ENCODE measurements at regions not wholly inside any gene's neighbourhood (a gene's known extent, or its start where the extent isn't known, plus 50 kb on each side); places are given as distances from the start of the nearest gene placed in this dataset.

DNA sequence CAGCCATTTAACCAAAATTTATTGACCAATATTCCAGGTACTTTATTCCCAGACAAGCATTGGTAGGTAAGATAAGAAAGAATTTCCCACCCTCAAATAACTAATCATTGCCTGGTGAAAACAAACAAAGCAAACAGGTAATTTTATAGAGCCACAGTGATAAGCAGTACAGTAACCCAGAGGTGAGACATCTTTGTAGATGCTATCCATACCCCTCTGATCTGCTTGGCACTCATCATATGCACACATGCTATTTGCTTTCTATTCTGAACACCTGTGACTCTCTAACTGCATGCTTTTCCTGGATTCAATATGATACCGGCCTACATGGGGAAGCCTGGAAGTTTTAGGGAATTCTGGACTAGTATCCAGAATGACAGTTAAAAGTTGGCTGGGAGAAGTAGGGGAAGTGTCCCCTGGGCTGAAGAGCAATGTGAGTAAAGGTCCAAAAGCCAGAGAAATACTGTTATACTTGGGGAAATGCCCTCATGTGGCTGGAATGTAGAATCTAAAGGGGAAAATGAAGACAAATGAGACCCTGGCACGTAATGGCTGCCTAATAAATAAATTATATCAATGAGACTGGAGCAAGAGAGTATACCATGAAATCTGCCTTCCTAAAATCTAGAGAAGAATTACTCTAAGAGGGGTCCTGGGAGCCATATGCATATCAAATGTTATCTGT lies 243.8 kb upstream of the ADAMTSL1 start:
- DNase-seq (ENCODE audit: low read depth in 2 of 2): no peak

DNA sequence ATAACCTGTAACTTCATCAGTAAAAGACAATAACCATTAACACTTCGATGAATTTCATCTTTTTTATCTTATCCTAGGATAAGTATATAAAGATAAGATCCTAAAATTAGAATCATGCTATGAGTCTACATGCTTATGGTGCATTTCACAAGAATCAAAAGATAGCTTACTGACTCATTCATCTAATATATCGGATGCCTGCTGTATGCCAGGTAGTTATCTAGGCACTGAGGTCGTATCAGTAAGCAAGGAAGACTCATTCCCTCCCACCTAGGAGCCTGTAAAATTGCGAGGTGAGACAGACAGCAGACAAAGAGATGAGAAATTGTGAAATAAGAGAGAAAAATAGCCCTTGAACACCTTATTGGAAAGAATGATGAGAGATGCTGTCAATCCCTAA lies 240.6 kb upstream of the ADAMTSL1 start:
- no peak for DNase-seq (ENCODE audit: low read depth in 2 of 2)

- DNase-seq (ENCODE audit: low read depth in 2 of 2): no peak
Measured at GRCh38 chr9:18233776-18234445, 240.0 kb upstream of the ADAMTSL1 start.

DNA sequence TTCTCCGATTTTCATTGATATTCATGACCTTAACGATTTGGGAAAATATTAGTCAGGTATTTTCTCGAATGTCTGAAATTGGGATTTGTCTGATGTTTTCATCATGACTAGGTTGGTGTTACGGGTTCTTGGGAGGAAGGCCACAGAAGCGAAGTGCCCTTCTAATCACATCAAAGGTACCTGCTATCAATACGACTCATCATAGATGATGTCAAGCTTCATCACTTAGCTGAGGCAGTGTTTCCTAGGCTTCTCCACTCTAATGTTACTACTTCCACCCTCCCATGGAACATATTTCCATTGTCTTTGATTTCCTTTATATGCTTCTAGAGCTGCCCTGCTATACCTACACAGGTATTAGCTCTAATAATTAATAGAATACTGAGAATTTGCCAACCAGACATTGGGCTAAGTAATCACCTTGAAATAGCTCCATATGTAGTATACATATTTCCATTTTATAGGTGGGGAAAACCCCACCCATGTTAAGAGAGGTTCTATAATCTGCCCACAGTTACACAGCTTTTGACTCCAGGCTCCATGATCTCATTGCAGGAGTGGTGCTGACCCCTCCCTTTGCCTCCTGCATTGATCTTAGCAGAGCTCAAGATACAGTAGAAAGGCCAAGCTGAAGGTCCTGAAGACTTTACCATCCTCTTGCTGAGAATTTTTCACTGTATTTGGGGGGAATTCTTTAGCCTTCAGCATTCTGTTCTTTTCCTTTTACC lies 238.6 kb upstream of the ADAMTSL1 start:
- DNase-seq (ENCODE audit: low read depth in 2 of 2): no peak

DNA sequence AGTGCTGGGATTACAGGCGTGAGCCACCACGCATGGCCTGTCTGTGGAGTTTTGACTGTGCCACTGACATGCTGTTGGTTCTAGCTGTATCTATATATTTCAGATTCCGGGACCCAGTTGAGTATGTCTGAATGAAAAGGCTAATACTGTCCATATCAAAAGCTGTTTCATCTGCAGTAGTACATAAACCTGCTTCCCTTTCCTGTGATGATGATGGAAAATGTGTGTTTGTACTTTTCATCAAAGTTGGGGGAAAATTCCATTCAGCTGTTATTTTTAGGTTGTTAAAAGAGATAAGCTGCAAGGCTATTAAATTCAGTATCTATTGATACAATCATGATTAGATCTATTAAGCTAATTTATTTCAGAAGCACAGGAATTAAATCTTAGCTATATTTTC lies 237.6 kb upstream of the ADAMTSL1 start:
- no peak for DNase-seq (ENCODE audit: low read depth in 2 of 2)

DNA sequence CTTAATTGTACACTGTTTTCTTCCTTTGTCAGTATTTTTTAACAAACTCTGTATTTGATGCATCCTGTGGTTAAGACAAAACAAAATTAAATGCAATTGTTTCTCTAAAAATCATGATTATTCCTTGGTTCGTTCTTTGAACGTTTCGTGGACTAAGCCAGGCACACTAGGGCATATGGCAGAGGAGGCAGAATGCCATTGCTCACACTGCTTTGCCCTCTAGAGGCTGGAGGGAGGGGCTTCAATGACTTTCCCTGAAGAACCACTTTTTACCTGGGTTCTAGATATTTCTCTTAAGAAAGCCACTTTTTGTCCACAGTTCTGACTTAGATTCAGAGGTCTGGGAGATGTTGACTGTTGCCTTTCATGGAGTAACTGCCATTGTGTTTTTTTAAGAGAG lies 236.2 kb upstream of the ADAMTSL1 start:
- no peak for DNase-seq (ENCODE audit: low read depth in 2 of 2)

DNA sequence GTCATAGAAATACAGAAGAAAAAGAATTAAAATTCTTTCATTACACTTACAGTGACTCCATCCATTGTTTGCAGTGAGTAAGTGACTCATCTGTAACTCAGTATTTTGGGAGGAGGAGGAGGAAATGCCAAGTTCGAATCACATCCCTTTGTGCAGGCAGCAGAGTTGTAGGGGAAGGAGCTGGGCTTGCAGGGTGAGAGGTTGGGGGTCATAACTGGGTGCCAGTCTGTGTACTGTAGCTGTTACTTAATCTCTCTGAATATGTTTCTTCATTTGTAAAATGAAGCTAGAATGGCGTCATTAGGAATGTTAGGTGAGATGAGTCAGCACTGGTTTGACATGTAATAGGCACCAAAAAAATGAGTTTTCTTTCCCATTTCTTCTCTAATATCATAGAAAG lies 235.7 kb upstream of the ADAMTSL1 start:
- peak in 1 of 2 experiments; percentile 29 for DNase-seq (ENCODE audit: low read depth in 2 of 2)

DNA sequence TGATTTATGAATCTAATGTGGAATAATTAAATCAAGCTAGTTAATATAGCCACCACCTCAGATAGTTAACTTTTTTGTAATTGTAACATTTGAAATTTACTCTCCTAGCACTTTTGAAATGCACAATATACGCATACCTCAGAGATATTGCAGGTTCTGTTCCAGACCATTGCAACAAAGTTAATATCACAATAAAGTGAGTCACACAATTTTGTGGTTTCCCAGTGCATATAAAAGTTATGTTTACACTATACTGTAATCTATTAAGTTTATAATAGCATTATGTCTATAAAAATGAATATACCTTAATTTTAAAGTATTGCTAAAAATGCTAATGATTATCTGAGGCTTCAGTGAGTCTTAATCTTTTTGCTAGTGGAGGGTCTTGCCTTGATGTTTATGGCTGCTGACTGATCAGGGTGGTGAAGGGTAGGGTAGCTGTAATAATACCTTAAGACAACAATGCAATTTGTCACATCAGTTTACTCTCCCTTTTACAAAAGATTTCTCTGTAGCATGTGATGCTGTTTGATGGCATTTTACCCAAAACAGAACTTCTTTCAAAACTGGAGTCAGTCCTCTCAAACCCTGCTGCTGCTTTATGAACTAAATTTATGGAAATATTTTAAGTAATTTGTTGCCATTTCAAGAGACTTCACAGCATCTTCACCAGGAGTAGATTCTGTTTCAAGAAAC lies 235.1 kb upstream of the ADAMTSL1 start:
- DNase-seq (ENCODE audit: low read depth in 2 of 2): peak; percentile 37 to 42

- no peak for DNase-seq (ENCODE audit: low read depth in 2 of 2)
Measured at GRCh38 chr9:18240213-18240612, 233.7 kb upstream of the ADAMTSL1 start.

GRCh38 chr9:18245911-18246310 lies 228.0 kb upstream of the ADAMTSL1 start:
- DNase-seq (ENCODE audit: low read depth in 2 of 2): no peak

GRCh38 chr9:18250053-18250452 lies 223.9 kb upstream of the ADAMTSL1 start:
- no peak for DNase-seq (ENCODE audit: low read depth in 2 of 2)

DNA sequence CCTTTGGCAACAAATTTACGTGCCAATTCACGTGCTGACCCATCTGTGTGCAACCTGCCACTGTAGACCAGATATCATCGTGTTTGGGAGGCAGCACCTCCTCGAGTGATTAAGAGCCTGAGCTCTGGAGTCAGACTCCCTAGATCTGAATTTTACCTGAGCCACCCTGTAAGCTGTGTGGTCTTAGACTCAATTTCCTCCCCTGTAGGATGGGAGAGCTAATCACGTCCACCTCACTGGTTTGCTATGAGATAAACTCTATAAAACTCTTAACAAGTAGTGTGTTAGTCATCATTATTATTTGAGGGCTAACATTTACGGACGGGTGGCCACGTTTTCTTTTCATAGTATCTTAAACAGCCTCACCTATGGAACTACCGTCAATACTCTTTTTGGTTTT lies 220.0 kb upstream of the ADAMTSL1 start:
- DNase-seq (ENCODE audit: low read depth in 2 of 2): no peak

DNA sequence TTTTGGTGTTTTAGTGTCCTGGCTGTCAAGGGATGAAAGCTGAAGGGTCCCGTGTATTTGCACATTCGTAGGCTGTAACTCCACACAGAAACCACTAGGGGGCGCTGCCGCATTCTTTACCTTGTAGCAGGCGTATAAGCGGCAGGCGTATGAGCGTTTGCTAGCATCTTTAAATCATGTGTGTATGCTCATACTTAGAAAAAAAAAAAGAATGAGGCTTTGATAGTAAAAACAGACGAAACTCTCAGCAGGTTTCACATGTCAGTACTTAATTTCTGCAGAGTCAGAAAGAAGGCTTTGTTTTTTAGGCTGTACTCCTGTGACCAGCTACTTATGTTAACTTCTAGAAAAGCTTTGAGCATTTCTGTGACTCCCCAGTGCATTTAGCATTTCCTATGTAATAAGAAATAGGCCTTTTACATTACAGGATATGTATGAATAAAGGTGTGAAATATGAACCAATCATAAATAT lies 218.8 kb upstream of the ADAMTSL1 start:
- peak; percentile 80 to 81 for DNase-seq (ENCODE audit: low read depth in 2 of 2)

- no peak for DNase-seq (ENCODE audit: low read depth in 2 of 2)
Measured at GRCh38 chr9:18255747-18256146, 218.2 kb upstream of the ADAMTSL1 start.

- DNase-seq (ENCODE audit: low read depth in 2 of 2): peak; percentile 50 to 57
Measured at GRCh38 chr9:18256568-18256967, 217.4 kb upstream of the ADAMTSL1 start.

DNA sequence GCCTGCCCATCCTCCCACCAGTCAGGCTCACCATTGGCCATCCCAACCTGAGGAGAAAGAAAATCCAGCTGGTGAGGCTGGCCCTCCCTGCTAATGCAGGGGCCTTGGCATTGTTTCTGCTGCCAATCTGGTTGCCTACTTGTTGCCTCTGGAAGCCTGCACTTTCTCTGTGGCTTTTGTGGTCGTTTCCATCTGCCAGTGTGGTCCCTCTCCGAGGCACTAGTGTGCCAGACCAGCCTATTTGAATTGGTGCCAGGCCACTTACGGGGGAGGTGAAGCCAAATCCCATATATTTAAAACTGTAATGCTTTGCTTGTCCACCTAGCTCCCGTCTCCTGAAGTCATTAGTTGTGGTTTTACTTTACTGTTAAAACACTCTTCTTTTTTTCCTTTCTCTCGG lies 213.4 kb upstream of the ADAMTSL1 start:
- DNase-seq (ENCODE audit: low read depth in 2 of 2): peak; percentile 47 to 51

GRCh38 chr9:18261181-18261580 lies 212.8 kb upstream of the ADAMTSL1 start:
- peak in 1 of 2 experiments; percentile 23 for DNase-seq (ENCODE audit: low read depth in 2 of 2)

DNA sequence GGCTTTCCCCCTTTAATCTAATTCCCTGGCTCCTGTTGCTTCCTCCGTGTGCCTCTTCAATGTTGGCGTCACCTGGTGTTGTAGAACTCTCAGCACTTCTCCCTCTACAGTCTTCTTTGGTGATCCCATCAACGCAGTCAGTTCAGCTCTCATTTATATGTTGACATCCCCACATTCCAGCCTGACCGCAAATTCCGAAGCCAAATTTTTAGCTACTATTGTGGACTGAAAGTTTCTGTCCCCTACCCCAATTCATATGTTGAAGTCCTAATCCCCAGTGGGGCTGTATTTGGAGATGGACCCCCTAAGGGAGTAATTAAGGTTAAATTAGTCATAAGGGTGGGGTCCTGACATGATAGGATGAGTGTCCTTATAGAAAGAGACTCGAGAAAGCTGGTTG lies 210.6 kb upstream of the ADAMTSL1 start:
- DNase-seq (ENCODE audit: low read depth in 2 of 2): no peak

GRCh38 chr9:18268381-18268780 lies 205.6 kb upstream of the ADAMTSL1 start:
- peak; percentile 65 to 67 for DNase-seq (ENCODE audit: low read depth in 2 of 2)

- no peak for DNase-seq (ENCODE audit: low read depth in 2 of 2)
Measured at GRCh38 chr9:18269561-18269960, 204.4 kb upstream of the ADAMTSL1 start.

DNA sequence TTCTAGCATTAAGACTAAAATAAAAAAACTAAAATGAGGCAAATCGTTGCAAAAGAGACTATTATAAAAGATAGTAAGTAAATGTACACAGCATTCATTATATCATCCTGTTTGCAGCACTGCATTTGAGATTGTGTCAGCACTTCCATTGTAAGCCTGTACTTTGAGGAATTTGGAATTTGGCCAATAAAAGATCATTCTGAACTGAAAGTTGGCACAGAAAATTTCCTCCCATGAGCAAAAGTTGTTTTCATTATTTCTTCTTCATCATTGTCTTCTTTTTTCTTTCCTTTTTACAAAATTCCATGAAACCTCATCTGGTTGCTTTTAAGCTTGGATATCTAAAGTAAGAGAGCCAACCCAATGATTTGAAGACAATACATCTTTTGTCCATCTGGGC lies 199.3 kb upstream of the ADAMTSL1 start:
- no peak for DNase-seq (ENCODE audit: low read depth in 2 of 2)

- DNase-seq (ENCODE audit: low read depth in 2 of 2): no peak
Measured at GRCh38 chr9:18275313-18275990, 198.5 kb upstream of the ADAMTSL1 start.
